ENCODE measurements at regions not wholly inside any gene's neighbourhood (a gene's known extent, or its start where the extent isn't known, plus 50 kb on each side); places are given as distances from the start of the nearest gene placed in this dataset.
"Not testable (repeated sequence)": the region's sequence is repeated elsewhere in the genome, so short reads cannot be mapped to it uniquely, and the experiment has no call there.

DNA sequence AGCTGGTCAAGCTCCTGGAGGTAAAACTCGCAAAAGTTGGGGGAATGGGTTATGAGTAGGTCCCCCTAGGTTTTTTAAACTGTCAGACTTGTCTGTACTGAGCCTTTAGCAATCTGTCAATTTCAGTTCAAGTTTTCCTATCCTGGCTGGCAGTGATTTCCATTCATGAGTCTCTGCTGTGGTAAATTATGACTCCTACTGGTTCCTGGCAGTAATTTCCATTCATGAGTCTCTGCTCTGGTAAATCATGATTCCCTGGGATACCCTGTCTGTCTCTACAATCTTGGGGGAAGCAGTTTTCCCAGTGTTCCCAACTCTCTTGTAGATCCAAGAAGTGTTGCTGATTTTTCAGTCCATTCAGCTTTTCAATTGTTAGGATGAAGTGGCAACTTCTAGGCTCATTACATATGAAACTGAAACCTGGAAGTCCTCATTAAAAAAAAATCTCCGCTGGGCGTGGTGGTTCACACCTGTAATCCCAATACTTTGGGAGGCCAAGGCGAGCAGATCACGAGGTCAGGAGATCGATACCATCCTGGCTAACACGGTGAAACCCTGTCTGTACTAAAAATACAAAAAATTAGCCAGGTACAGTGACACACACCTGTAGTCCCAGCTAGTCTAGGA is 91.3 kb upstream of the GPBP1 start:
- peak; percentile 35 to 36 for DNase-seq (ENCODE audit: low read depth in 2 of 2)
- TF ChIP-seq, protein P1, sequence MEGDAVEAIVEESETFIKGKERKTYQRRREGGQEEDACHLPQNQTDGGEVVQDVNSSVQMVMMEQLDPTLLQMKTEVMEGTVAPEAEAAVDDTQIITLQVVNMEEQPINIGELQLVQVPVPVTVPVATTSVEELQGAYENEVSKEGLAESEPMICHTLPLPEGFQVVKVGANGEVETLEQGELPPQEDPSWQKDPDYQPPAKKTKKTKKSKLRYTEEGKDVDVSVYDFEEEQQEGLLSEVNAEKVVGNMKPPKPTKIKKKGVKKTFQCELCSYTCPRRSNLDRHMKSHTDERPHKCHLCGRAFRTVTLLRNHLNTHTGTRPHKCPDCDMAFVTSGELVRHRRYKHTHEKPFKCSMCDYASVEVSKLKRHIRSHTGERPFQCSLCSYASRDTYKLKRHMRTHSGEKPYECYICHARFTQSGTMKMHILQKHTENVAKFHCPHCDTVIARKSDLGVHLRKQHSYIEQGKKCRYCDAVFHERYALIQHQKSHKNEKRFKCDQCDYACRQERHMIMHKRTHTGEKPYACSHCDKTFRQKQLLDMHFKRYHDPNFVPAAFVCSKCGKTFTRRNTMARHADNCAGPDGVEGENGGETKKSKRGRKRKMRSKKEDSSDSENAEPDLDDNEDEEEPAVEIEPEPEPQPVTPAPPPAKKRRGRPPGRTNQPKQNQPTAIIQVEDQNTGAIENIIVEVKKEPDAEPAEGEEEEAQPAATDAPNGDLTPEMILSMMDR (IDR thresholded peaks at IDR 0.05; ENCODE audit: low read depth, low read length): peak; percentile 38
- no peak overlapping the region for H3K4me3 ChIP-seq (replicated peaks in 1 of 2; ENCODE audit: low read depth in 2 of 2, low read length in 2 of 2)

DNA sequence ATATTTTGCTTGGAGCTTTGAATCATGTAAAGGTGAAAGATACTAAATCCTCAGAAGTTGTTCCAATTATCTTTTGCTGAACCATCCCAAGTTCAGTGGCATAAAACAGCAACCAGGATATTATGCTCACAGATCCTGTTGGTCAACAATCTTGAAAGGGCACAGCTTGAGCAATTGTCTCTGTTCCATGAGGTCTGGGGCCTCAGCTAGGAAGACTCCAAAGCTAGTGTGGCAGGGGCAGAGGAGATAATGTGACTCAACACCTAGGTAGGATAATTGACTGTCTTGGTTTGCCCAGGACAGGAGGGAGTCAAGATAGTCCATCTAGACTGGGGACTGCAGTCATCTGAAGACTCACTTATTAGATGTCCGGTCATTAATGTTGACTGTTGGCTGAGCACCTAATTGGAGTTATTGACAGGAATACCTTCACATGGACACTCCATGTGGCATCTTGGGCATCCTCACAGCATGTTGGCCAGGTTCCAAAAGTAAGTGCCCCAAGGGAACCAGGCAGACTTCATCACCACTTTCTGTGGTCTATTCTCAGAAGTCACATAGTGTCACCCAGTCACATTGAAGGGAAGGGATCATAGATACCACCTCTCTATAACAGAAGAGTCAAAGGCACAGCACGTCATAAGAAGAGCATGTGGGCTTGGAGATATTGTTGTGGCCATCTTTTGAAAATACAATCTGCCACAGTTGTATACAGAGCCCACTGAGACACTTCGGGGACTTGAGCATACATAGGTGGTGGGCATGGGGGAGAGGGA is 88.4 kb upstream of the GPBP1 start:
- DNase-seq (ENCODE audit: low read depth in 2 of 2): no peak
- TF ChIP-seq, protein P1 (IDR thresholded peaks at IDR 0.05; ENCODE audit: low read depth, low read length): no peak
- H3K4me3 ChIP-seq (replicated peaks in 1 of 2; ENCODE audit: low read depth in 2 of 2, low read length in 2 of 2): no peak overlapping the region

DNA sequence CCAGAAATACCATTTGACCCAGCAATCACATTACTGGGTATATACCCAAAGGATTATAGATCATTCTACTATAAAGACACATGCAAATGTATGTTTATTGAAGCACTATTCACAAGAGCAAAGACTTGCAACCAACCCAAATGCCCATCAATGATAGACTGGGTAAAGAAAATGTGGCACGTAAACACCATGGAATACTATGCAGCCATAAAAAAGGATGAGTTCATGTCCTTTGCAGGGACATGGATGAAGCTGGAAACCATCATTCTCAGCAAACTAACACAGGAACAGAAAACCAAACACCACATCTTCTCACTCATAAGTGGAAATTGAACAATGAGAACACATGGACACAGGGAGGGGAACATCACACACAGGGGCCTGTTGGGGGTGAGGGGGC is 85.9 kb upstream of the GPBP1 start:
- H3K4me3 ChIP-seq (replicated peaks in 1 of 2; ENCODE audit: low read depth in 2 of 2, low read length in 2 of 2); DNase-seq (ENCODE audit: low read depth in 2 of 2): not testable (repeated sequence)

DNA sequence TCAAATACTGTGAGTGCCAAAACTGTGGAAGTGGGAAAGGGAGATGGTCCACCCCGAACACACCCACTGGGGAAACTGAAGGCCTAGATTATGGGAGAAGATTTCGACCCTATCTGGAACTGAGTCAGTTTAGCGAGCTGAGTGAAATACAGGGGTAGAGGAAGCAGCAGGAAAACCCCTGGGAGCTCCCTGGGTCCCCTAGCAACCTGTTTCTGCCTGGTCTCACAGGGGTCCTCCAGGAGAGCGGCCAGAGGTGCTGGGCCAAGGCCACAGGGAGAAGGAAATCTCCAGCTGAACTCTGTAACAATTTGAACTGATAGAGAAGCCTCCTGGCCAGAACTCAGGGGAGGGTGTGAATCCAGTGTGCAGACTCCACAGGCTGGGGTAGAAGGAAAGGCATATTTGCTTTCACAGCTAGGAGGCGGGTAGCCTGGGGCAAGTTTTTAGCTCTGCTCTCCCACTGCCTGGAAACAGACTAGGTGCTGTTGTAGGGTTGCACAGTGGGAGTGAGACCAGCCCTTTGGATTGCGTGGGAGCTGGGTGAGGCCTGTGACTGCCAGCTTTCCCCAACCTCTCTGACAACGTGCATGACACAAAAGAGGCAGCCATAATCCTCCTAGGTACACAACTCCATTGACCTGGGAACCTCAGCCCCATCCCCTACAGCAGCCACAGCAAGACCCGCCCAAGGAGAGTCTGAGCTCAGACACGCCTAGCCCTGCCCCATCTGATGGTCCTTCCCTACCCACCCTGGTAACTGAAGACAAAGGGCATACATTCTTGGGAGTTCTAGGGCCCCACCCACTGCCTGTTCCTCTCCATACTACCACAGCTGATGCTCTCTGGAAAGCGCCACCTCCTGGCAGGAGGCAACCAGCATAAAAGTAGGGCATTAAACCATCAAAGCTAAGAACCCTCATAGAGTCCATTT is 78.8 kb upstream of the GPBP1 start:
- DNase-seq (ENCODE audit: low read depth in 2 of 2): peak; percentile 7 to 9
- TF ChIP-seq, protein P1 (IDR thresholded peaks at IDR 0.05; ENCODE audit: low read depth, low read length): no peak
- H3K4me3 ChIP-seq (replicated peaks in 1 of 2; ENCODE audit: low read depth in 2 of 2, low read length in 2 of 2): no peak overlapping the region

DNA sequence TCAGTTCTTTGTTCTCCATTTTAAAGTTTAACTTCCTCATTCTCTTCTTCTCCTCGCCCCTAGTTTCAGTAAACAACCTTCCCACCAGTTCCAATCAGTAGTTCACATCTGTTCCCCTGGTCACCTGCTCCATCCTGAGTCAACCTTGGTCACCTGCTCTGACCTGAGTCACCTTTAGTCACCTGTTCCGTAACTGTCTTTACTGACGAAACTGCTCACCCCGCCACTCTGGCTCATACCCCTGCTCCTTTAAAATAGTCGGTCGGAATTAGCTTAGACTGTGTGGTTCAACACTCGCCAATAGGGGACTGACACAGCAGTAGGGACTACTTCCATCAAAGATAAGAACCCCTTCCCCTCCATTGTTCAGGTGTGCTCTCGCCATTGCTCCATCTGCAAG is 76.3 kb upstream of the GPBP1 start:
- H3K4me3 ChIP-seq (replicated peaks in 1 of 2; ENCODE audit: low read depth in 2 of 2, low read length in 2 of 2): no peak overlapping the region
- TF ChIP-seq, protein P1 (IDR thresholded peaks at IDR 0.05; ENCODE audit: low read depth, low read length): no peak
- no peak for DNase-seq (ENCODE audit: low read depth in 2 of 2)

DNA sequence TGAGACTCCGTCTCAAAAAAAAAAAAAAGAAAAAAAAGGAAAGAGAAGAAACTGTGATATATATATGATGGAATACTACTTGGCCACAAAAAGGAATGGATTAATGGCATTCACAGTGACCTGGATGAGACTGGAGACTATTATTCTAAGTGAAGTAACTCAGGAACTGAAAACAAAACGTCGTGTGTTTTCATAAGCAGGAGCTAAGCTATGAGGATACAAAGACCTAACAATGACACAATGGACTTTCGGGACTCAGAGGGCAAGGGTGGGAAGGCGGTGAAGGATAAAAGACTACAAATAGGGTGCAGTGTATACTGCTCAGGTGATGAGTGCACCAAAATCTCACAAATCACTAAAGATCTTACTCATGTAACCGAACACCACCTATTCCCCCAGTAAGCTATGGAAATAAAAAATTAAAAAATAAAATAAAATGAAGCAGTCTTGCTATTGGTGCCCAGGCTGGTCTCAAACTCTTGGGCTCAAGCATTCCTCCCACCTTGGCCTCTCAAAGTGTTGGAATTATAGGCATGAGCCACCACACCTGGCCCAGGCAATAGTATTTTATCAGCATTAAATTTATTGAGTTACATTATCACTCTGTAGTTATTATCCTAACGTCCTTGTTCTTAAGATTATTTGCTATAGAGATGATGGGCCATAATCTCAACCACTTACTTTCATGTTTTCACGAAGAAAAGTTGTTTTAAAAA is 71.5 kb upstream of the GPBP1 start:
- no peak overlapping the region for H3K4me3 ChIP-seq (replicated peaks in 1 of 2; ENCODE audit: low read depth in 2 of 2, low read length in 2 of 2)
- no peak for DNase-seq (ENCODE audit: low read depth in 2 of 2)
- TF ChIP-seq, protein P1 (IDR thresholded peaks at IDR 0.05; ENCODE audit: low read depth, low read length): no peak
